ENCODE measurements at regions not wholly inside any gene's neighbourhood (a gene's known extent, or its start where the extent isn't known, plus 50 kb on each side); places are given as distances from the start of the nearest gene placed in this dataset.

DNA sequence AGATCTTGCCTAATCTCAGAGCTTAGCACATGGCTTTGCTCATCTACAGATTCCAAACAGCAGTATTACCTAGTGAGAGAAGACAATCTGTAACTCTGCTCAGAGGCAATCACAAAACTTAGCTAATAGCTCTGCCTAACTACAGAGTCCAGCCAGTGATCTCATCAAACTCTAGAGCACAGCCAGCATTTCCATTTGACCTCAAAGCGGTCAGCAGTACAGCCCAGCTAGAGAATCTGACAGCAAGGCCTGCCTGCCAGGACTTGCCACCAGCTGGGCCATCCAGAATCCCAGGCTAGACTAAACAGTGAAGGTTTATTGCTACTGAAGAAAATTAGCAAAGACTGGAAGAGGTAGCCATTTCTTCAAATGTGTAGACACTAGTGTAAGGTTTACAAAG, 217.9 kb upstream of the VLDLR start:
- intact Hi-C loops (cut with micrococcal nuclease) = no loop called here
- POLR2A ChIA-PET (ENCODE audit: unreplicated experiment) = no interaction called here
- no TSS peak for BruUV-seq (replicated peaks)

More for the DNA sequence above, 217.9 kb upstream of the VLDLR start:
- H4K20me1 ChIP-seq (ENCODE audit: insufficient read depth, low read length) = no peaks in the 10 kb centered on the region
- no peak overlapping the region for H4K5ac ChIP-seq (ENCODE audit: low read depth, low read length)
- H3K4ac ChIP-seq (ENCODE audit: low read depth, low read length) = no peak overlapping the region
- H2BK15ac ChIP-seq (ENCODE audit: low read depth, low read length) = no peak overlapping the region
- no peak overlapping the region for H3K9ac ChIP-seq (ENCODE audit: low read depth, low read length)
- H2BK5ac ChIP-seq (ENCODE audit: low read depth, low read length, poor library complexity, severe bottlenecking) = no peak overlapping the region
- CTCF ChIA-PET = interaction anchor here (0.7 kb wide), 1 partner anchor 243 kb away, joined by 3 read pairs; no protein-coding TSS in a partner anchor
- dilution Hi-C loops (cut with HindIII; ENCODE audit: low sequenced_read_pairs, unreplicated experiment) = no loop called here
- H3K36me3 ChIP-seq (ENCODE audit: control insufficient read depth, insufficient read depth, low read length) = no peaks in the 10 kb centered on the region
- no peak overlapping the region for H2AK9ac ChIP-seq (replicated peaks; ENCODE audit: low read depth, low read length, poor library complexity)
- no CpG with 5 or more reads among the region's 1 CpG for WGBS, 2 experiments (ENCODE audit: extremely low coverage in 2 of 2, insufficient read length in 1 of 2)
- no peak overlapping the region for H4K91ac ChIP-seq (ENCODE audit: insufficient read depth, low read depth, low read length)
- H3K23ac ChIP-seq (ENCODE audit: low read depth, low read length) = no peak overlapping the region
- no peak overlapping the region for H4K8ac ChIP-seq (ENCODE audit: low read depth in 2 of 2, low read length in 2 of 2)
- no peak overlapping the region for H2AK5ac ChIP-seq (ENCODE audit: low read depth, low read length)
- H2BK20ac ChIP-seq (ENCODE audit: low read depth, low read length) = no peak overlapping the region
- H3K4me3 ChIP-seq (ENCODE audit: insufficient read depth, low read depth, low read length) = no peak overlapping the region
- H3K9me3 ChIP-seq (ENCODE audit: control insufficient read depth, insufficient read depth, low read length) = no peaks in the 10 kb centered on the region
- H3K27me3 ChIP-seq (ENCODE audit: control insufficient read depth, insufficient read depth, low read length) = no peaks in the 10 kb centered on the region; the same call in 1 of the 2 replicates
- no peak overlapping the region for H3K14ac ChIP-seq (replicated peaks; ENCODE audit: low read depth, low read length)
- H3K9me1 ChIP-seq (ENCODE audit: insufficient read depth, low read length) = no peaks in the 10 kb centered on the region
- no peak overlapping the region for H3K18ac ChIP-seq (ENCODE audit: low read depth, low read length)
- no peak for ATAC-seq (ENCODE audit: low read depth)
- no peak for TF ChIP-seq CEBPB (IDR thresholded peaks at IDR 0.05; ENCODE audit: low read depth, low read length)
- TF ChIP-seq MAZ (IDR thresholded peaks at IDR 0.05; ENCODE audit: borderline replicate concordance, low read depth, low read length) = no peak
- no peak for TF ChIP-seq POLR2A (IDR thresholded peaks at IDR 0.05; ENCODE audit: low read depth, low read length)
- no peak for TF ChIP-seq MXI1 (IDR thresholded peaks at IDR 0.05; ENCODE audit: borderline replicate concordance, low read depth, low read length)
- no peak for TF ChIP-seq RFX5 (IDR thresholded peaks at IDR 0.05; ENCODE audit: low read depth, low read length)
- TF ChIP-seq CHD1 (IDR thresholded peaks at IDR 0.05; ENCODE audit: low read depth, low read length) = no peak
- TF ChIP-seq CTCF (conservative IDR thresholded peaks at IDR 0.05; ENCODE audit: low read depth, low read length) = no peak
- no peak for TF ChIP-seq ELK1 (IDR thresholded peaks at IDR 0.05; ENCODE audit: borderline replicate concordance, low read depth, low read length)
- no peak for TF ChIP-seq BHLHE40 (IDR thresholded peaks at IDR 0.05; ENCODE audit: low read depth, low read length)
- no peak for TF ChIP-seq SMC3 (IDR thresholded peaks at IDR 0.05; ENCODE audit: low read depth, low read length)
- in situ Hi-C loops (cut with MboI; ENCODE audit: low sequenced_read_pairs) = no loop called here
- no peak overlapping the region for H3K27ac ChIP-seq (ENCODE audit: insufficient read depth, low read length)
- no peaks in the 10 kb centered on the region for H3K79me1 ChIP-seq (ENCODE audit: low read depth in 1 of 2, low read length in 2 of 2)
- H3K56ac ChIP-seq (ENCODE audit: extremely low read depth, insufficient read depth, low read length) = no peak overlapping the region
- no peak for DNase-seq
- H2AFZ ChIP-seq (replicated peaks; ENCODE audit: low read length, poor library complexity) = no peak overlapping the region
- H3K4me1 ChIP-seq (ENCODE audit: control insufficient read depth, insufficient read depth, low read length) = no peaks in the 10 kb centered on the region
- no peak overlapping the region for H2BK120ac ChIP-seq (ENCODE audit: low read depth, low read length)
- no peak overlapping the region for H3K4me2 ChIP-seq (ENCODE audit: low read depth, low read length)

Measured in IMR-90 (cell line).